Smooth muscle cell (in vitro differentiated cells): ENCODE measurements at regions not wholly inside any gene's neighbourhood (a gene's known extent, or its start where the extent isn't known, plus 50 kb on each side); places are given as distances from the start of the nearest gene placed in this dataset.

Experiments used
- DNase-seq: peaks from one replicate; lab custom pipeline; 2025; ENCODE audit not compliant: unreplicated experiment; lab: John Stamatoyannopoulos, UW
- H2AFZ ChIP-seq: fragments of 200-600 bp; sonication (generic); 2 replicates; pipeline ENCODE4 v1.6.0; 2016; ENCODE audit warnings: antibody characterized with exemption, low read depth, mild to moderate bottlenecking
- H3F3A ChIP-seq: fragments of 200-600 bp; sonication (generic); 2 replicates; pipeline ENCODE4 v1.6.0; 2017; ENCODE audit warnings: antibody characterized with exemption, low read depth
- H3K27ac ChIP-seq: fragments of 200-600 bp; sonication (generic); 2 replicates; pipeline ENCODE4 v1.5.1; 2016; ENCODE audit warnings: low read depth, mild to moderate bottlenecking
- H3K27me3 ChIP-seq: fragments of 200-600 bp; sonication (generic); 2 replicates; pipeline ENCODE4 v1.6.1; 2016; ENCODE audit warnings: low read depth, mild to moderate bottlenecking
- H3K36me3 ChIP-seq: fragments of 200-600 bp; sonication (generic); 2 replicates; pipeline ENCODE4 v1.5.1; 2016; ENCODE audit warnings: low read depth
- H3K4me1 ChIP-seq: fragments of 200-600 bp; sonication (generic); 2 replicates; pipeline ENCODE4 v1.5.1; 2016; ENCODE audit warnings: low read depth
- H3K4me2 ChIP-seq: fragments of 200-600 bp; sonication (generic); 2 replicates; pipeline ENCODE4 v1.6.0; 2016; ENCODE audit warnings: mild to moderate bottlenecking
- H3K4me3 ChIP-seq: fragments of 200-600 bp; sonication (generic); 2 replicates; pipeline ENCODE4 v1.5.1; 2016; ENCODE audit warnings: mild to moderate bottlenecking
- H3K79me2 ChIP-seq: fragments of 200-600 bp; sonication (generic); 2 replicates; pipeline ENCODE4 v1.6.0; 2016; ENCODE audit warnings: low read depth, mild to moderate bottlenecking
- H3K9ac ChIP-seq: fragments of 200-600 bp; sonication (generic); 2 replicates; pipeline ENCODE4 v1.6.0; 2016; ENCODE audit warnings: low read depth
- H3K9me3 ChIP-seq: fragments of 200-600 bp; sonication (generic); replicated peaks from 2 replicates; pipeline ENCODE4 v1.5.1; 2016; ENCODE audit warnings: low read depth
- H4K20me1 ChIP-seq: fragments of 200-600 bp; sonication (generic); 2 replicates; pipeline ENCODE4 v1.6.0; 2016; ENCODE audit warnings: low read depth
- WGBS: methylation state at CpG from one replicate; pipeline ENCODE4 v1.1.7; 2016; ENCODE audit warnings: low lambda C conversion rate; 5-methylcytosine and 5-hydroxymethylcytosine counted together
- TF ChIP-seq, protein P1 (sequence below): fragments of 200-600 bp; sonication (generic); IDR thresholded peaks from 2 replicates; pipeline ENCODE4 v1.5.1; 2017; ENCODE audit warnings: borderline replicate concordance, mild to moderate bottlenecking, antibody characterized with exemption; ENCODE audit not compliant: insufficient read depth, poor library complexity, severe bottlenecking

DNA sequence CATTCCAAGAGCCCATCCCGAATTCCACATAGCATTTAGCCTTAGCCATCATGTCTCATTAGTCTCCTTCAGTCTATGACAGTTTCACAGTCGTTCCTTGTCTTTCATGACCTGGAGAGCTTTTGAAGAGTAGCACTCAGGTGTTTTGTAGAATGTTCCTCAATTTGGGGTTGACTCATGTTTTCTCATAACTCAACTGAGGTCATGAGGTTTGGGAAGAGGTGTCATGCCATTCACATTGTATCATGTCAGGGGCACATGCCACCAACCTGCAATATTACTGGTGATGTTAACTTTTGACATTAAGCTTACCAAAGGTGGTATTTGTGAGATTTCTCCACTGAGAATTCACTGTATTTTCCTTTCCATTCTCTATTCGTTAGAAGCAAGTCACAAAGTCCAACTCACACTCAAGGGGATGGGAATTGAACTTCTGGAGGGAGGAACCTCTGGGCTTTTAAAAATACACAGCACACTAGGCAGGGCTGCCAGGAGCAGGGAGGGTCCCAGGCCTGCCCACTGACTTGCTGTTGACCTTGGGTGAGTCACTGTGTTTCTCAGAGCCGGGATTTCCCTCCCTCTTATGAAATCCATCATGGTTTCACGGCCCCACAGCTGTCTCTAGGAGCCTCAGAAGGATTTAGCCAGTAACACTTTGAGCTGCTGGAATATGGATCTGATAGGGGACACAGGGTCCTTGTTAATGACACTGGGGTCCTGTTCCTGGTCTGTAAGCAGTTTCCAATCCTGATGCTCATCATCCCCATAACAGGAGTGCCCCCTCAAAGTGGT is 74.4 kb upstream of the TCF7L2 start:
- WGBS = 66% methylated on average over 5 of the region's 5 CpGs
- Histone ChIP-seq H3K36me3 (no peaks in the 10 kb centered on the region), H3K9ac (no peak overlapping the region), H4K20me1 (no peaks in the 10 kb centered on the region), H3K4me2 (no peak overlapping the region), H2AFZ (no peak overlapping the region), H3F3A (no peaks in the 10 kb centered on the region), H3K27ac (no peak overlapping the region), H3K4me1 (no peaks in the 10 kb centered on the region), H3K27me3 (no peaks in the 10 kb centered on the region), H3K4me3 (no peak overlapping the region), H3K79me2 (no peaks in the 10 kb centered on the region), H3K9me3 (no peaks in the 10 kb centered on the region)
- TF ChIP-seq, protein P1, sequence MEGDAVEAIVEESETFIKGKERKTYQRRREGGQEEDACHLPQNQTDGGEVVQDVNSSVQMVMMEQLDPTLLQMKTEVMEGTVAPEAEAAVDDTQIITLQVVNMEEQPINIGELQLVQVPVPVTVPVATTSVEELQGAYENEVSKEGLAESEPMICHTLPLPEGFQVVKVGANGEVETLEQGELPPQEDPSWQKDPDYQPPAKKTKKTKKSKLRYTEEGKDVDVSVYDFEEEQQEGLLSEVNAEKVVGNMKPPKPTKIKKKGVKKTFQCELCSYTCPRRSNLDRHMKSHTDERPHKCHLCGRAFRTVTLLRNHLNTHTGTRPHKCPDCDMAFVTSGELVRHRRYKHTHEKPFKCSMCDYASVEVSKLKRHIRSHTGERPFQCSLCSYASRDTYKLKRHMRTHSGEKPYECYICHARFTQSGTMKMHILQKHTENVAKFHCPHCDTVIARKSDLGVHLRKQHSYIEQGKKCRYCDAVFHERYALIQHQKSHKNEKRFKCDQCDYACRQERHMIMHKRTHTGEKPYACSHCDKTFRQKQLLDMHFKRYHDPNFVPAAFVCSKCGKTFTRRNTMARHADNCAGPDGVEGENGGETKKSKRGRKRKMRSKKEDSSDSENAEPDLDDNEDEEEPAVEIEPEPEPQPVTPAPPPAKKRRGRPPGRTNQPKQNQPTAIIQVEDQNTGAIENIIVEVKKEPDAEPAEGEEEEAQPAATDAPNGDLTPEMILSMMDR = no peak
- no peak for DNase-seq

- TF ChIP-seq, protein P1 = no peak
- Histone ChIP-seq H3K9ac (no peak overlapping the region), H2AFZ (no peak overlapping the region), H3K27me3 (no peaks in the 10 kb centered on the region), H3K36me3 (no peaks in the 10 kb centered on the region), H3K9me3 (no peaks in the 10 kb centered on the region), H4K20me1 (no peaks in the 10 kb centered on the region), H3K4me1 (no peaks in the 10 kb centered on the region), H3K4me2 (no peak overlapping the region), H3K4me3 (no peak overlapping the region), H3F3A (no peaks in the 10 kb centered on the region), H3K27ac (no peak overlapping the region), H3K79me2 (no peaks in the 10 kb centered on the region)
- no peak for DNase-seq
- WGBS = 71% methylated on average over 5 of the region's 5 CpGs
These were observed 69.2 kb upstream of the TCF7L2 start for GRCh38 chr10:112880633-112881530.

DNA sequence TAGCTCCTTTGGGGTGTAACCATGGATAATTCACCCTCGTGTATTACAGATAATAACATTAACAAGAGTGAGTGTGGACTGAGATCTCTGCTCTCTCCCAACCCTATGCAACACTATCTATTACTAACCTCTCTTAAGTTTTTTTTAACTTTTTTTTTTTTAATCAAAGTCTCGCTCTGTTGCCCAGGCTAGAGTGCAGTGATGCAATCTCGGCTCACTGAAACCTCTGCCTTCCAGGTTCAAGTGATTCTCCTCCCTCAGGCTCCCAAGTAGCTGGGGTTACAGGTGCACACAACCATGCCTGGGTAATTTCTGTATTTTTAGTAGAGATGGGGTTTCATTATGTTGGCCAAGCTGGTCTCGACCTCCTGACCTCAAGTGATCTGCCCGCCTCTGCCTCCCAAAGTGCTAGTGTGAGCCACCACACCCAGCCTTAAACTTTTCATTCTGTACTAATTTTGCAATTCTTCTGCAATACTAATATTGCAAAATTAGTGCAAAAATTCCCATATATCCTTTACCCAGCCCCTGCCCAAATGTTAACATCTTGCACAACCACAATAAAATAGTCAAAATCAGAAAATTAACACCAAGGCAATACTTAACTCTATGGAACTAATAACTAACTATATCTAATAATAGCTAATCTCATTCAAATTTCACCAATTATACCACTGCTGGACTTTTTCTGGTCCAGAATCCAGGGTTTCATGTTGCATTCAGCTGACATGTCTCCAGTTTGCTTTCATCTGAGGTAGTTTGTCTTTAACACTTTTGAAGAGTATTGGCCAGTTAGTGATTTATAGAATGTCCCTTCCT is 66.5 kb upstream of the TCF7L2 start:
- Histone ChIP-seq H3K27ac (no peak overlapping the region), H3F3A (no peaks in the 10 kb centered on the region), H2AFZ (no peak overlapping the region), H3K9ac (no peak overlapping the region), H3K4me2 (no peak overlapping the region), H3K36me3 (no peaks in the 10 kb centered on the region), H3K4me1 (no peaks in the 10 kb centered on the region), H4K20me1 (no peaks in the 10 kb centered on the region), H3K4me3 (no peak overlapping the region), H3K79me2 (no peaks in the 10 kb centered on the region), H3K27me3 (no peaks in the 10 kb centered on the region), H3K9me3 (no peaks in the 10 kb centered on the region)
- DNase-seq = no peak
- WGBS = 91% methylated on average over 5 of the region's 5 CpGs
- TF ChIP-seq, protein P1 = no peak
